Activated CD4-positive, alpha-beta memory T cell treated with anti-CD3 and anti-CD28 coated beads, Interleukin-2, amount 10 ng/mL, durations not matched to agents 7 days and 5 days (primary cell): ENCODE measurements at regions not wholly inside any gene's neighbourhood (a gene's known extent, or its start where the extent isn't known, plus 50 kb on each side); places are given as distances from the start of the nearest gene placed in this dataset.

Source experiments
- CTCF ChIA-PET: fragments of 350-600 bp; sonication (Branson Sonifier 250); formaldehyde crosslinking; loops from one replicate; lab custom pipeline; 2021; ENCODE audit warnings: antibody characterized with exemption, inconsistent platforms; lab: Charles Lee
- POLR2A ChIA-PET: fragments of 350-600 bp; sonication (Branson Sonifier 250); formaldehyde crosslinking; loops from one replicate; lab custom pipeline; 2021; ENCODE audit warnings: antibody characterized with exemption; lab: Charles Lee
- DNase-seq: peaks from one replicate; pipeline ENCODE4 v3.0.0-alpha.2; 2020
- H3K27ac Mint-ChIP-seq: one replicate; pipeline ENCODE4 v1.8.0; 2021; ENCODE audit warnings: mild to moderate bottlenecking, mixed read lengths
- H3K27me3 Mint-ChIP-seq: one replicate; pipeline ENCODE4 v1.8.0; 2021; ENCODE audit warnings: mixed read lengths
- H3K36me3 Mint-ChIP-seq: one replicate; pipeline ENCODE4 v1.8.0; 2021; ENCODE audit warnings: low read depth, mixed read lengths
- H3K4me1 Mint-ChIP-seq: one replicate; pipeline ENCODE4 v1.8.0; 2021; ENCODE audit warnings: mixed read lengths
- H3K4me3 Mint-ChIP-seq: one replicate; pipeline ENCODE4 v1.8.0; 2021; ENCODE audit warnings: mild to moderate bottlenecking, mixed read lengths
- H3K9me3 Mint-ChIP-seq: one replicate; pipeline ENCODE4 v1.8.0; 2021; ENCODE audit warnings: mixed read lengths

- ChIA-PET POLR2A (no interaction called here), CTCF (no interaction called here)
- Mint-ChIP-seq H3K27me3 (no peaks in the 10 kb centered on the region), H3K9me3 (no peaks in the 10 kb centered on the region), H3K4me1 (no peaks in the 10 kb centered on the region), H3K27ac (no peak overlapping the region), H3K4me3 (no peak overlapping the region), H3K36me3 (no peaks in the 10 kb centered on the region)
- DNase-seq: no peak
These were observed 128.6 kb downstream of the MAT2B start for GRCh38 chr5:163633926-163634460.

- ChIA-PET POLR2A (no interaction called here), CTCF (no interaction called here)
- Mint-ChIP-seq H3K36me3 (no peaks in the 10 kb centered on the region), H3K9me3 (no peaks in the 10 kb centered on the region), H3K4me3 (no peak overlapping the region), H3K27ac (no peak overlapping the region), H3K4me1 (no peaks in the 10 kb centered on the region), H3K27me3 (no peaks in the 10 kb centered on the region)
- no peak for DNase-seq
These were observed 130.2 kb downstream of the MAT2B start for GRCh38 chr5:163635631-163636030.

DNA sequence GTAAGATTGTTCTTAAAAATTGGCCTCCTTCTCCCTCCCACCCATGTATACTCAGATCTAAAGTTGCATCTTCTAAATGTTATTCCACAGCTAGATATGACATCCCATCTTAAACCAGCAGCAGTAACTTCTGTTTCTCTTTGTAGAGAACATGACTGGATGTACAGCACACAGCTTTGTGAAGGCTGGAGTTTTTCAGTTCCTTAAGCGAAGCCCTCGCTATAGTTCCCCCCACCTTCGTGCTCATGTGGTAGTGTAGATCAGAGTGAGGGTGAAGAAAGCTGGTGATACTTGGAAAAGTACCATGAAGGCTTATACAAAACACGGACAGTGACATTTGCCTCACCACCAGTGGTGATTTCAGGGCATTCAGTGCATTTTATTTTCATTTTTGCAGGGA, 137.5 kb downstream of the MAT2B start:
- Mint-ChIP-seq H3K36me3 (no peaks in the 10 kb centered on the region), H3K27ac (no peak overlapping the region), H3K27me3 (no peaks in the 10 kb centered on the region), H3K4me3 (no peak overlapping the region), H3K4me1 (no peaks in the 10 kb centered on the region), H3K9me3 (no peaks in the 10 kb centered on the region)
- DNase-seq: no peak
- ChIA-PET CTCF (no interaction called here), POLR2A (no interaction called here)

DNA sequence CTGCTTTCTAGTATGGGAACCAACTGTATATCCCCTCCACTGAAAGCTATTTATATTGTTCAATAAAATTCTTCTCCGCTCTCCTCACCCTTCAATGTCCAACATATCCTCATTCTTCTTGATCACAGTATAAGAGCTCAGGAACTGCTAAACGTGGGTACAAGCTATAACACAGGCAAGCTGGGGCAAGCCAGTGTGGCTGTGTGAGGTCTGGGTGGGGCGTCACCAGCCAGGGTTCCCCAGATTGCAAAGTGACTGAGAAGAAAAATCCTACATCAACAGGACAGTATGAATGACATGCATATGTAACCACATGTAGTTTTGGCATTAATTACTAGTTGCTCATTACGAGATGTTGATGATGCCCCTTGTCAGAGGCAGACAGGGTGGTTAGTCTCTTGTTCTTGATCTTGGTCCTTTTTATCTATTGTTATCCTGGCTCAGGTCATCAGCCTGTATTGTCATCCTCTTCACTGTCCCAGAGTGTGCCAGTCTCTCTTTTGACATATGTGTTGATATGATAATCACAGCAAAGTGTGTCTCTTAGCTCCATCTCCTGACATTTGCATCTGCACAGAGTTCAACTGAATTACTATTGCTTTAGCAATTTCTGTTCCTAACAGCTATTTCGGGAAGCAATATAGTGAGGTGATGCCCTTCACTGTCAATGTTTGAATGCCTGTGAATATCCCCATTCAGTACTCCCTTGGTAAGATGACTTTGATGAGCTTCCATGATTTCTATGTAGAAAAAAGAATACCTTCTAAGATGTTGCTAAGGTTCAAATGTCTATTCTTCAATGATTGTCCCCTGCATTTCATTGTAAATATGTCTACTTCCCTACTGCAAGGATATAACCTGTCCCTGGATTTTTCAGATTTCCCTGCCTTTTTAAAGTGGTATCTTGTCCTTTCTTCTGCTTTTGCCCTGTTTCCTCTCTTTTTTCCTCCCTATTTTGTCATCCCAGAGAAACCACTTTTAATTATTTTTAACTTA, 140.3 kb downstream of the MAT2B start:
- Mint-ChIP-seq H3K4me3 (no peak overlapping the region), H3K36me3 (no peaks in the 10 kb centered on the region), H3K9me3 (no peaks in the 10 kb centered on the region), H3K4me1 (no peaks in the 10 kb centered on the region), H3K27me3 (no peaks in the 10 kb centered on the region), H3K27ac (no peak overlapping the region)
- no peak for DNase-seq
- ChIA-PET CTCF (interaction anchor here (0.6 kb wide), 1 partner anchor 313 kb away, joined by 3 read pairs; no protein-coding TSS in a partner anchor), POLR2A (no interaction called here)

- Mint-ChIP-seq H3K9me3 (no peaks in the 10 kb centered on the region), H3K4me1 (no peaks in the 10 kb centered on the region), H3K27ac (no peak overlapping the region), H3K27me3 (no peaks in the 10 kb centered on the region), H3K36me3 (no peaks in the 10 kb centered on the region), H3K4me3 (no peak overlapping the region)
- CTCF ChIA-PET: no interaction called here
- DNase-seq: no peak
- POLR2A ChIA-PET: no interaction called here
These were observed 144.1 kb downstream of the MAT2B start for GRCh38 chr5:163649514-163649913.

GRCh38 chr5:163653526-163653925, 148.1 kb downstream of the MAT2B start:
- Mint-ChIP-seq H3K27me3 (no peaks in the 10 kb centered on the region), H3K4me3 (no peak overlapping the region), H3K27ac (no peak overlapping the region), H3K4me1 (no peaks in the 10 kb centered on the region), H3K36me3 (no peaks in the 10 kb centered on the region), H3K9me3 (no peaks in the 10 kb centered on the region)
- ChIA-PET CTCF (no interaction called here), POLR2A (no interaction called here)
- no peak for DNase-seq

DNA sequence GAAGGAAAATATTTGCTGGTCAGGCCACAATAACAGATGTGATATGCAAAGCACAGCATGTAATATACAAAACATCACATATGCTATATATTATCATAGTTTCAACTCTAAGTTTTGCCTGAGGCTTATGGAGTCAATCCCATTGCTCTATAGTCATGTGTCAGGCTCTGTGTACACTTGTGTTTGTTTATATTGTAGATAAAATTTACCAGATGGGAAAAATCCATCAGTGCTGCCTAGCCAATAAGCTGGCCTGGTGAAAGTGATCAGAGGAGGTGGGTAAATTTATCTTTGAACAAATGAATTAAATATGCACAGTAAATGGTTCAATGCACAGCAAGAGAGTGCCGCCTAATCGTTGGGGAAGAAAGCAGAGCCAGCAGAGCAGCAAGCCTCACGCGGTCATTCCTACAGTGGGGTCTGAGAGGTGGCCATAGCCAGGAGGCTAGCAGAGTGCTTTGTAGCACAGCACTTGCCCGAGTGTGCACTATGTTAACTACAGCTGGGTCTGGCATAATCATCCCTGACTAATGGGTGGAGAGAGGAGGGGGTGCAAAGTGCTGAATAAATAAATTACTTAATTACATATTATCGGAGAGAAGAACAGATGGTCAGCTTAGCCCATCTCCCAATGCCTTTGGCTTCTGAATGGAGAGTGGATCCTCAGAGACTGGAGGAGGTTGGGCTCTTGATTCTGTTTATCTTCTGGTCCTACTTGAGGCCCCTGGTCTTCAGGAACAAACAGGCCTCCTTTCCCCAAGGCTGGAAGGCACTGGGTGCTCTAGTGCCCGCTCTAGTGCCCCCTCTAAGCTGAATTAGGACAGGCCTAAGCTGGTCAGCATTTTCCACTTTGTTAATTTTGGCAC, 153.5 kb downstream of the MAT2B start:
- H3K4me3 Mint-ChIP-seq: no peak overlapping the region
- DNase-seq: no peak
- H3K4me1 Mint-ChIP-seq: no peaks in the 10 kb centered on the region

DNA sequence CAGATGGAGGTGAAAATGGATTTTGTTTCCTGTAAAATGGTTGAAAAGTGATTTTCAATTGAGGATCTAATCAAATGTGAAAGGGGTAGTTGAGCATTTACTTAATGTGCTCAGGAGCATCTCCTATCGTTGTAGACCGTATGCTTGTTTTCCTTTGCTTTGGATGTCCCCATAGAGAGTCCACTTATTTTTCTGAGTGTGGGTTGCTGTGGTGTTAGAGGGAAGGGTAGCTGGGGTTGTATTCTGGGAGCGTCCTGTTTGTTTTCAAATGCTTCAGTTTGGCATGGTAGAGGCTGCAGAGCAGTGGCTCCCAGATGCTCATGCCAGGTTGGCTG, 154.1 kb downstream of the MAT2B start:
- ChIA-PET CTCF (no interaction called here), POLR2A (no interaction called here)
- DNase-seq: no peak
- H3K4me1 Mint-ChIP-seq: no peaks in the 10 kb centered on the region
- H3K36me3 Mint-ChIP-seq: no peaks in the 10 kb centered on the region
- H3K9me3 Mint-ChIP-seq: peaks cover 2% of the 10 kb centered on the region
- H3K27ac Mint-ChIP-seq: no peak overlapping the region
- no peaks in the 10 kb centered on the region for H3K27me3 Mint-ChIP-seq
- H3K4me3 Mint-ChIP-seq: no peak overlapping the region

More for the DNA sequence above, 153.5 kb downstream of the MAT2B start:
- H3K9me3 Mint-ChIP-seq: peaks cover 2% of the 10 kb centered on the region
- no peaks in the 10 kb centered on the region for H3K36me3 Mint-ChIP-seq
- H3K27me3 Mint-ChIP-seq: no peaks in the 10 kb centered on the region
- ChIA-PET CTCF (no interaction called here), POLR2A (no interaction called here)
- H3K27ac Mint-ChIP-seq: no peak overlapping the region

DNA sequence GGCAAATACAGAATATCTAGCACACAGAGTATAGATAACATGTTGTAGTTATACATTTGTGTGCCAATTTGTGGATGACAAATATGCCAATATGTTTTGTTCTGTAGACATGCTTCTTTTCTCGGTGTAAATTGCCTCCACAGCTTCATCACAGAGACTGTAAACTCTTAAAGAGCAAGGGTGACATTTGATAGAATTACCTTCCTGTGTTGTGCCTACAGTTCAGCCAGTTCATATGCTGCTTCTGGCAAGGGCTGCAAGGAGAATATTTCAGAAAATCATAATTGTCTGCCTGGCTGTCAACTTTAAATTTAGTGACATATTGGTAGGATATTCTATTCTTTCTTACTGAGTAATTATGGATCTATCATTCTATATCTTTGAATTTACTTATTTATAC, 155.1 kb downstream of the MAT2B start:
- no peak for DNase-seq
- H3K9me3 Mint-ChIP-seq: peaks cover 2% of the 10 kb centered on the region
- POLR2A ChIA-PET: no interaction called here
- no peak overlapping the region for H3K27ac Mint-ChIP-seq
- CTCF ChIA-PET: no interaction called here
- H3K36me3 Mint-ChIP-seq: no peaks in the 10 kb centered on the region
- H3K4me3 Mint-ChIP-seq: no peak overlapping the region
- no peaks in the 10 kb centered on the region for H3K27me3 Mint-ChIP-seq
- H3K4me1 Mint-ChIP-seq: no peaks in the 10 kb centered on the region

GRCh38 chr5:163661360-163661759, 155.9 kb downstream of the MAT2B start:
- Mint-ChIP-seq H3K9me3 (peaks cover 2% of the 10 kb centered on the region), H3K36me3 (no peaks in the 10 kb centered on the region), H3K27ac (no peak overlapping the region), H3K4me3 (no peak overlapping the region), H3K4me1 (no peaks in the 10 kb centered on the region), H3K27me3 (no peaks in the 10 kb centered on the region)
- POLR2A ChIA-PET: no interaction called here
- no peak for DNase-seq
- CTCF ChIA-PET: no interaction called here

DNA sequence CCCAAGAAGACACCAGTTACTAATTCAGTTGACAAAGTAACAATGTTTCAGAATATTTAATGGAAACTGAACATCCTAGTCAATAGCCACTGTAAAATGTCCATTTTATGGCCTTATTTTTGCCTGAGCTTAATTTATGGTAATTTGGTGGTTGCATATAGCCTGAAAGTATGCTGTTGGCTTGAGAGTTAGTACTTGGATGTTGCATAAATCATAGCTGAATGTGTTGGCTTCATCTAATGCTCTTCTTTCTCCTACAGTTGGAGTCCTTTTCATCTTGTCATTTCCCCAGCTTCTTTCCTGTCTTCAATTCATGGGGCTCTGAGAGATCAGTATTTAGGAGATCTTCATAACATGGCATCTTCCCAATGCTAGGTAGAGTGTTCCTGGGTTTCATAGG, 164.6 kb downstream of the MAT2B start:
- POLR2A ChIA-PET: no interaction called here
- H3K27me3 Mint-ChIP-seq: no peaks in the 10 kb centered on the region
- H3K27ac Mint-ChIP-seq: no peak overlapping the region
- no peaks in the 10 kb centered on the region for H3K9me3 Mint-ChIP-seq
- no peak for DNase-seq
- no peaks in the 10 kb centered on the region for H3K4me1 Mint-ChIP-seq
- CTCF ChIA-PET: no interaction called here
- H3K4me3 Mint-ChIP-seq: no peak overlapping the region
- no peaks in the 10 kb centered on the region for H3K36me3 Mint-ChIP-seq

- no peak overlapping the region for H3K4me3 Mint-ChIP-seq
- CTCF ChIA-PET: no interaction called here
- no peaks in the 10 kb centered on the region for H3K27me3 Mint-ChIP-seq
- H3K9me3 Mint-ChIP-seq: no peaks in the 10 kb centered on the region
- POLR2A ChIA-PET: no interaction called here
- no peaks in the 10 kb centered on the region for H3K4me1 Mint-ChIP-seq
- no peak overlapping the region for H3K27ac Mint-ChIP-seq
- DNase-seq: no peak
- no peaks in the 10 kb centered on the region for H3K36me3 Mint-ChIP-seq
These were observed 171.7 kb downstream of the MAT2B start for GRCh38 chr5:163677092-163677491.

DNA sequence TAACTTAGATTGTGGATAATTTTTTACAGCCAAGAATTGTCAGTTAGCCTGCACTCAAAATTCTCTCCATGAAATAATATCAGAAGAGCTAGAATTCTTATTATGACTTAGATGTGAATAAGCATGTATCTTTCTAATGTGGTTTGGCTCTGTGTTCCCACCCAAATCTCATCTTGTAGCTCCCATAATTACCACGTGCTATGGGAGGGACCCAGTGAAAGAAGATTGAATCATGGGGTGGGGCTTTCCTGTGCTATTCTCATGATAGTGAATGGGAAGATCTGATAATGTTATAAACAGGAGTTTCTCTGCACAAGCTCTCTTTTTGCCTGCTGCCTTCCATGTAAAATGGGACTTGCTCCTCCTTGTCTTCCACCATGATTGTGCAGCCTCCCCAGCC, 176.8 kb downstream of the MAT2B start:
- no peak overlapping the region for H3K27ac Mint-ChIP-seq

More for the DNA sequence above, 176.8 kb downstream of the MAT2B start:
- Mint-ChIP-seq H3K9me3 (no peaks in the 10 kb centered on the region), H3K27me3 (no peaks in the 10 kb centered on the region), H3K4me1 (no peaks in the 10 kb centered on the region), H3K4me3 (no peak overlapping the region), H3K36me3 (no peaks in the 10 kb centered on the region)
- POLR2A ChIA-PET: no interaction called here
- no peak for DNase-seq
- CTCF ChIA-PET: no interaction called here
